ENCODE measurements at regions not wholly inside any gene's neighbourhood (a gene's known extent, or its start where the extent isn't known, plus 50 kb on each side); places are given as distances from the start of the nearest gene placed in this dataset.

GRCh38 chr2:180062178-180062577 is 55.1 kb upstream of the CWC22 start:
- TF ChIP-seq POLR2A (IDR thresholded peaks at IDR 0.05) (no peak), CTCF (IDR thresholded peaks at IDR 0.05 in 8 of 11, conservative IDR thresholded peaks at IDR 0.05 in 3 of 11) (no peak), POLR2AphosphoS5 (IDR thresholded peaks at IDR 0.05) (no peak)
- DNase-seq = no peak
- Histone ChIP-seq H3K4me1 (no peaks in the 10 kb centered on the region), H3K4me3 (no peak overlapping the region), H3K27ac (no peak overlapping the region), H3K9me3 (no peaks in the 10 kb centered on the region), H3K36me3 (no peaks in the 10 kb centered on the region), H3K27me3 (replicated peaks in 1 of 7) (no peaks in the 10 kb centered on the region)
- intact Hi-C loops (cut with DNase I; ENCODE audit: low total_unique reads) = no loop called here
- WGBS, 5 donors = 87 to 93% (median 90%) methylated on average over 4 of the region's 4 CpGs

- no peaks in the 10 kb centered on the region for H3K27me3 ChIP-seq (replicated peaks in 1 of 7)
- TF ChIP-seq POLR2A (IDR thresholded peaks at IDR 0.05) (no peak), CTCF (IDR thresholded peaks at IDR 0.05 in 8 of 11, conservative IDR thresholded peaks at IDR 0.05 in 3 of 11) (no peak), POLR2AphosphoS5 (IDR thresholded peaks at IDR 0.05) (no peak)
- no peaks in the 10 kb centered on the region for H3K36me3 ChIP-seq
- intact Hi-C loops (cut with DNase I; ENCODE audit: low total_unique reads) = no loop called here
- DNase-seq = no peak
- no peak overlapping the region for H3K4me3 ChIP-seq
- H3K27ac ChIP-seq = no peak overlapping the region
- no peaks in the 10 kb centered on the region for H3K9me3 ChIP-seq
- WGBS, 5 donors = 82 to 95% (median 90%) methylated on average over 3 of the region's 3 CpGs
- no peaks in the 10 kb centered on the region for H3K4me1 ChIP-seq
These were observed 54.4 kb upstream of the CWC22 start for GRCh38 chr2:180061546-180061945.

- H3K36me3 ChIP-seq = no peaks in the 10 kb centered on the region
- H3K27me3 ChIP-seq (replicated peaks in 1 of 7) = no peaks in the 10 kb centered on the region
- DNase-seq = no peak
- H3K27ac ChIP-seq = no peak overlapping the region
- no peaks in the 10 kb centered on the region for H3K9me3 ChIP-seq
- H3K4me1 ChIP-seq = no peaks in the 10 kb centered on the region
- intact Hi-C loops (cut with DNase I; ENCODE audit: low total_unique reads) = no loop called here
- H3K4me3 ChIP-seq = no peak overlapping the region
- WGBS, 5 donors = 79 to 86% (median 85%) methylated on average over 11 of the region's 11 CpGs
- no peak for TF ChIP-seq POLR2AphosphoS5 (IDR thresholded peaks at IDR 0.05)
- TF ChIP-seq CTCF (IDR thresholded peaks at IDR 0.05 in 8 of 11, conservative IDR thresholded peaks at IDR 0.05 in 3 of 11) = no peak
- no peak for TF ChIP-seq POLR2A (IDR thresholded peaks at IDR 0.05)
These were observed 54.0 kb upstream of the CWC22 start for GRCh38 chr2:180061085-180061484.

GRCh38 chr2:180058993-180059392 is 51.9 kb upstream of the CWC22 start:
- Histone ChIP-seq H3K36me3 (no peaks in the 10 kb centered on the region), H3K4me3 (no peak overlapping the region), H3K4me1 (no peaks in the 10 kb centered on the region), H3K9me3 (peaks cover 0 to 5% (median 0%) of the 10 kb centered on the region in 8 donors), H3K27me3 (replicated peaks in 1 of 7) (no peaks in the 10 kb centered on the region), H3K27ac (no peak overlapping the region)
- no peak for DNase-seq
- WGBS, 5 donors = 83 to 100% (median 85%) methylated on average over 4 of the region's 4 CpGs
- intact Hi-C loops (cut with DNase I; ENCODE audit: low total_unique reads) = no loop called here
- TF ChIP-seq POLR2A (IDR thresholded peaks at IDR 0.05) (no peak), POLR2AphosphoS5 (IDR thresholded peaks at IDR 0.05) (no peak)

Measured in spleen (tissue), 11 donors.